ENCODE measurements at regions not wholly inside any gene's neighbourhood (a gene's known extent, or its start where the extent isn't known, plus 50 kb on each side); places are given as distances from the start of the nearest gene placed in this dataset.

DNA sequence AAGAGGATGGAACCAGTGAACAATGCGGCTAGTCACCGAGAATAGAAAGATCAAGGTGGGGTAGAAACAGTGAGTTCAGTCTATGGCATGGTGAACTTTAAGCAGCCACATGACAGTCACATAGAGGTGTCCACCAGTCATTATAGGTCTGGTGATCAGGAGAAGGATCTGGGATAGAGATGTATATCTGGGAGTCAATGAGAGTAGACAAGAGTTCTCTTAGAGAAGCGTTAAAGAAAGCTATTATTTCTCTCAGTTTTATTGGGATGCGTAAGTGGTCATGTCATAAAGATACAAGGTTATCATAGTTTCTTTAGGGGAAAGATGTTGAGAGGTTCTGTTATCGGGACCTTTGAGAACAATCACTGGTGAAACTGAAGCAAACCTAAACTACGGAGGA lies 136.1 kb upstream of the SLC38A2 start:
- H3K9me3 Mint-ChIP-seq, result peaks cover 50% of the 10 kb centered on the region
- no peak overlapping the region for H3K4me3 ChIP-seq (ENCODE audit: low read length)
- H3K27me3 Mint-ChIP-seq (ENCODE audit: insufficient read depth), result no peaks in the 10 kb centered on the region
- DNase-seq, result no peak
- H3K4me1 ChIP-seq (ENCODE audit: control insufficient read depth, insufficient read depth, low read length), result no peaks in the 10 kb centered on the region
- TF ChIP-seq, protein P1, sequence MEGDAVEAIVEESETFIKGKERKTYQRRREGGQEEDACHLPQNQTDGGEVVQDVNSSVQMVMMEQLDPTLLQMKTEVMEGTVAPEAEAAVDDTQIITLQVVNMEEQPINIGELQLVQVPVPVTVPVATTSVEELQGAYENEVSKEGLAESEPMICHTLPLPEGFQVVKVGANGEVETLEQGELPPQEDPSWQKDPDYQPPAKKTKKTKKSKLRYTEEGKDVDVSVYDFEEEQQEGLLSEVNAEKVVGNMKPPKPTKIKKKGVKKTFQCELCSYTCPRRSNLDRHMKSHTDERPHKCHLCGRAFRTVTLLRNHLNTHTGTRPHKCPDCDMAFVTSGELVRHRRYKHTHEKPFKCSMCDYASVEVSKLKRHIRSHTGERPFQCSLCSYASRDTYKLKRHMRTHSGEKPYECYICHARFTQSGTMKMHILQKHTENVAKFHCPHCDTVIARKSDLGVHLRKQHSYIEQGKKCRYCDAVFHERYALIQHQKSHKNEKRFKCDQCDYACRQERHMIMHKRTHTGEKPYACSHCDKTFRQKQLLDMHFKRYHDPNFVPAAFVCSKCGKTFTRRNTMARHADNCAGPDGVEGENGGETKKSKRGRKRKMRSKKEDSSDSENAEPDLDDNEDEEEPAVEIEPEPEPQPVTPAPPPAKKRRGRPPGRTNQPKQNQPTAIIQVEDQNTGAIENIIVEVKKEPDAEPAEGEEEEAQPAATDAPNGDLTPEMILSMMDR (conservative IDR thresholded peaks at IDR 0.05), result no peak
- no peak overlapping the region for H3K4me3 Mint-ChIP-seq
- no peak overlapping the region for H3K9ac ChIP-seq (ENCODE audit: extremely low read depth, low read length, poor library complexity, severe bottlenecking)
- H3K27ac ChIP-seq (ENCODE audit: low read depth, low read length), result no peak overlapping the region
- no peaks in the 10 kb centered on the region for H3K27me3 ChIP-seq (ENCODE audit: control insufficient read depth, insufficient read depth, low read length, poor library complexity, severe bottlenecking)
- no peaks in the 10 kb centered on the region for H3K4me1 Mint-ChIP-seq
- peaks cover 3% of the 10 kb centered on the region for H3K36me3 Mint-ChIP-seq (ENCODE audit: low read depth)
- no peak overlapping the region for H3K27ac Mint-ChIP-seq
- WGBS, 2 experiments (ENCODE audit: insufficient coverage in 1 of 2, insufficient read length in 1 of 2), result 87 to 92% methylated on average over 3 to 6 of the region's 6 CpGs
- no peaks in the 10 kb centered on the region for H3K36me3 ChIP-seq (ENCODE audit: control insufficient read depth, insufficient read depth, low read length)
- H3K9me3 ChIP-seq (ENCODE audit: control insufficient read depth, low read length), result peaks cover 26% of the 10 kb centered on the region

DNA sequence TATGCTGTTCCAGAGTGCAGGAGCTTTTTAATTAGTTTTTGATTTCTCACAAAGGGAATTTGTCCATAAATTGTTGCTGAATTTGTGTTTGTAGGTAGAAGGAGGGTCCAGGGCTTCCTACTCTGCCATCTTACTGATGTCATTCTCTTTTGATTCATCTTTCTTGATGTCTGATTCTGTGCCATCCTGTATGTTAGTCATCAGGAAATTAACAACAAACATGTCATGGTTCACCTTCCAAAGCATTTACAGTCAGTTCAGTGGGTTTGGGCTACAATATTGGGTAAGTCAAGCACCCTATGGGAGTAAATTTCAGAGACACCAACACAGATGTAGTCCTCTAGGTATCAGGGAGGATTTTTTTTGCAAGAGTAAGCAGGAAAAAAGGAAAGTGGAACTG lies 135.2 kb upstream of the SLC38A2 start:
- H3K27me3 Mint-ChIP-seq (ENCODE audit: insufficient read depth), result no peaks in the 10 kb centered on the region
- DNase-seq, result no peak
- no peak overlapping the region for H3K27ac Mint-ChIP-seq
- Histone ChIP-seq H3K27me3 (ENCODE audit: control insufficient read depth, insufficient read depth, low read length, poor library complexity, severe bottlenecking) (no peaks in the 10 kb centered on the region), H3K9ac (ENCODE audit: extremely low read depth, low read length, poor library complexity, severe bottlenecking) (no peak overlapping the region), H3K36me3 (ENCODE audit: control insufficient read depth, insufficient read depth, low read length) (no peaks in the 10 kb centered on the region), H3K27ac (ENCODE audit: low read depth, low read length) (no peak overlapping the region), H3K4me1 (ENCODE audit: control insufficient read depth, insufficient read depth, low read length) (no peaks in the 10 kb centered on the region), H3K4me3 (ENCODE audit: low read length) (no peak overlapping the region), H3K9me3 (ENCODE audit: control insufficient read depth, low read length) (peaks cover 31% of the 10 kb centered on the region)
- H3K4me1 Mint-ChIP-seq, result no peaks in the 10 kb centered on the region
- peaks cover 3% of the 10 kb centered on the region for H3K36me3 Mint-ChIP-seq (ENCODE audit: low read depth)
- no peak overlapping the region for H3K4me3 Mint-ChIP-seq
- TF ChIP-seq, protein P1 (conservative IDR thresholded peaks at IDR 0.05), result no peak
- H3K9me3 Mint-ChIP-seq, result peaks cover 50% of the 10 kb centered on the region

DNA sequence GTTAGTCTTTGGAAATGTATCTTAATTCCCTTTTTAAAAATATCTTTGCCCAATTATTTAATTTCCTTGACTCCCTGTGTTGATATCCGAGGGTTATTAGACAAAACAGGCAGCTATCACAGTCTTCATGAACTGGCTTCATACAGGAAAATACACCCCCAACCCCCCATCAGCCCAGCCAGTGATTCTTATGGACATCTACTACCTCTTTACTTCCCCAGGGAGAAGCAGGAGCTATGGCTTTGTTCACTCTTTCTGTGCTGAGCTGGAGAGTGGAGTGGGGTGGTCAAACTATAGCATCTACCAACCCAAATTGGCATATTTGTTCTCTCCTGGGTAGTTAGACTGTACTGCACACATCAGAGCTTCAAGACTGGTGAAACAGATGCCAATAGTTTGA lies 134.4 kb upstream of the SLC38A2 start:
- H3K4me3 ChIP-seq (ENCODE audit: low read length), result no peak overlapping the region
- no peaks in the 10 kb centered on the region for H3K4me1 ChIP-seq (ENCODE audit: control insufficient read depth, insufficient read depth, low read length)
- no peaks in the 10 kb centered on the region for H3K36me3 ChIP-seq (ENCODE audit: control insufficient read depth, insufficient read depth, low read length)
- Mint-ChIP-seq H3K27me3 (ENCODE audit: insufficient read depth) (no peaks in the 10 kb centered on the region), H3K4me3 (no peak overlapping the region), H3K36me3 (ENCODE audit: low read depth) (peaks cover 3% of the 10 kb centered on the region), H3K4me1 (no peaks in the 10 kb centered on the region), H3K27ac (no peak overlapping the region), H3K9me3 (peaks cover 50% of the 10 kb centered on the region)
- H3K9ac ChIP-seq (ENCODE audit: extremely low read depth, low read length, poor library complexity, severe bottlenecking), result no peak overlapping the region
- H3K27ac ChIP-seq (ENCODE audit: low read depth, low read length), result no peak overlapping the region
- peaks cover 31% of the 10 kb centered on the region for H3K9me3 ChIP-seq (ENCODE audit: control insufficient read depth, low read length)
- TF ChIP-seq, protein P1 (conservative IDR thresholded peaks at IDR 0.05), result no peak
- 78 to 80% methylated on average over 1 of the region's 1 CpG for WGBS, 2 experiments (ENCODE audit: insufficient coverage in 1 of 2, insufficient read length in 1 of 2)
- no peak for DNase-seq
- no peaks in the 10 kb centered on the region for H3K27me3 ChIP-seq (ENCODE audit: control insufficient read depth, insufficient read depth, low read length, poor library complexity, severe bottlenecking)
